ENCODE measurements at regions not wholly inside any gene's neighbourhood (a gene's known extent, or its start where the extent isn't known, plus 50 kb on each side); places are given as distances from the start of the nearest gene placed in this dataset.

- no peaks in the 10 kb centered on the region for H3K36me3 ChIP-seq (replicated peaks; ENCODE audit: insufficient read depth, low read length)
- H3K9ac ChIP-seq (ENCODE audit: low read length), result no peak overlapping the region
- no peaks in the 10 kb centered on the region for H3K79me2 ChIP-seq (ENCODE audit: low read length)
- no peak overlapping the region for H2AFZ ChIP-seq (ENCODE audit: low read length)
- no peak for DNase-seq
- H3K9me2 ChIP-seq (replicated peaks; ENCODE audit: insufficient read depth, low read length), result no peaks in the 10 kb centered on the region
- no peaks in the 10 kb centered on the region for H3K27me3 ChIP-seq (replicated peaks; ENCODE audit: insufficient read depth, low read length)
- no peaks in the 10 kb centered on the region for H3K4me1 ChIP-seq (ENCODE audit: low read length)
- no peaks in the 10 kb centered on the region for H3F3A ChIP-seq (ENCODE audit: insufficient read depth, low read length)
- H3K9me3 ChIP-seq (replicated peaks; ENCODE audit: insufficient read depth, low read length), result no peaks in the 10 kb centered on the region
- H4K20me1 ChIP-seq (ENCODE audit: insufficient read depth, low read length), result no peaks in the 10 kb centered on the region
- no peak overlapping the region for H3K4me2 ChIP-seq (ENCODE audit: low read depth, low read length)
- TF ChIP-seq EZH2phosphoT487 (IDR thresholded peaks at IDR 0.05; ENCODE audit: low read length) (no peak), EZH2 (optimal IDR thresholded peaks at IDR 0.05; ENCODE audit: low read depth, low read length) (no peak), CTCF (IDR thresholded peaks at IDR 0.05; ENCODE audit: low read length) (no peak)
- no peak overlapping the region for H3K27ac ChIP-seq (ENCODE audit: low read length)
- no peak overlapping the region for H3K4me3 ChIP-seq (ENCODE audit: low read length)
Measured at GRCh38 chr9:89896806-89897340, 292.1 kb downstream of the GADD45G start.

GRCh38 chr9:89899573-89899972 is 294.8 kb downstream of the GADD45G start:
- H3K9me3 ChIP-seq (replicated peaks; ENCODE audit: insufficient read depth, low read length), result no peaks in the 10 kb centered on the region
- no peaks in the 10 kb centered on the region for H3K4me1 ChIP-seq (ENCODE audit: low read length)
- H4K20me1 ChIP-seq (ENCODE audit: insufficient read depth, low read length), result no peaks in the 10 kb centered on the region
- TF ChIP-seq EZH2phosphoT487 (IDR thresholded peaks at IDR 0.05; ENCODE audit: low read length), result no peak
- no peak for TF ChIP-seq EZH2 (optimal IDR thresholded peaks at IDR 0.05; ENCODE audit: low read depth, low read length)
- TF ChIP-seq CTCF (IDR thresholded peaks at IDR 0.05; ENCODE audit: low read length), result no peak
- no peak overlapping the region for H2AFZ ChIP-seq (ENCODE audit: low read length)
- H3K9ac ChIP-seq (ENCODE audit: low read length), result no peak overlapping the region
- H3K36me3 ChIP-seq (replicated peaks; ENCODE audit: insufficient read depth, low read length), result no peaks in the 10 kb centered on the region
- no peak overlapping the region for H3K4me2 ChIP-seq (ENCODE audit: low read depth, low read length)
- no peak overlapping the region for H3K4me3 ChIP-seq (ENCODE audit: low read length)
- no peaks in the 10 kb centered on the region for H3K9me2 ChIP-seq (replicated peaks; ENCODE audit: insufficient read depth, low read length)
- no peaks in the 10 kb centered on the region for H3F3A ChIP-seq (ENCODE audit: insufficient read depth, low read length)
- no peaks in the 10 kb centered on the region for H3K27me3 ChIP-seq (replicated peaks; ENCODE audit: insufficient read depth, low read length)
- no peak overlapping the region for H3K27ac ChIP-seq (ENCODE audit: low read length)
- no peaks in the 10 kb centered on the region for H3K79me2 ChIP-seq (ENCODE audit: low read length)
- DNase-seq, result no peak

- H2AFZ ChIP-seq (ENCODE audit: low read length), result no peak overlapping the region
- no peaks in the 10 kb centered on the region for H3K9me2 ChIP-seq (replicated peaks; ENCODE audit: insufficient read depth, low read length)
- H3K9ac ChIP-seq (ENCODE audit: low read length), result no peak overlapping the region
- H3K27ac ChIP-seq (ENCODE audit: low read length), result no peak overlapping the region
- no peaks in the 10 kb centered on the region for H3K4me1 ChIP-seq (ENCODE audit: low read length)
- H3F3A ChIP-seq (ENCODE audit: insufficient read depth, low read length), result no peaks in the 10 kb centered on the region
- no peaks in the 10 kb centered on the region for H3K9me3 ChIP-seq (replicated peaks; ENCODE audit: insufficient read depth, low read length)
- TF ChIP-seq CTCF (IDR thresholded peaks at IDR 0.05; ENCODE audit: low read length), result no peak
- no peak for TF ChIP-seq EZH2phosphoT487 (IDR thresholded peaks at IDR 0.05; ENCODE audit: low read length)
- no peak for TF ChIP-seq EZH2 (optimal IDR thresholded peaks at IDR 0.05; ENCODE audit: low read depth, low read length)
- no peak overlapping the region for H3K4me2 ChIP-seq (ENCODE audit: low read depth, low read length)
- no peaks in the 10 kb centered on the region for H3K79me2 ChIP-seq (ENCODE audit: low read length)
- H3K36me3 ChIP-seq (replicated peaks; ENCODE audit: insufficient read depth, low read length), result no peaks in the 10 kb centered on the region
- no peak overlapping the region for H3K4me3 ChIP-seq (ENCODE audit: low read length)
- no peak for DNase-seq
- H3K27me3 ChIP-seq (replicated peaks; ENCODE audit: insufficient read depth, low read length), result no peaks in the 10 kb centered on the region
- H4K20me1 ChIP-seq (ENCODE audit: insufficient read depth, low read length), result no peaks in the 10 kb centered on the region
Measured at GRCh38 chr9:89901920-89902319, 297.1 kb downstream of the GADD45G start.
